ENCODE measurements at regions not wholly inside any gene's neighbourhood (a gene's known extent, or its start where the extent isn't known, plus 50 kb on each side); places are given as distances from the start of the nearest gene placed in this dataset.

- H3K27ac ChIP-seq = no peak overlapping the region
- no peak overlapping the region for H3K4me3 ChIP-seq
- 79% methylated on average over 5 of the region's 5 CpGs for WGBS (ENCODE audit: insufficient coverage, low coverage, low lambda C conversion rate, missing lambda C conversion rate)
- no peaks in the 10 kb centered on the region for H3K4me1 ChIP-seq
- H3K9me3 ChIP-seq = no peaks in the 10 kb centered on the region
- TF ChIP-seq CTCF (IDR thresholded peaks at IDR 0.05) (no peak), POLR2A (IDR thresholded peaks at IDR 0.05) (no peak)
- DNase-seq = no peak
- intact Hi-C loops (cut with DNase I) = no loop called here
- no peaks in the 10 kb centered on the region for H3K27me3 ChIP-seq
- no peaks in the 10 kb centered on the region for H3K36me3 ChIP-seq
- no peak for ATAC-seq
Observed at GRCh38 chr11:27247660-27248059, 115.4 kb downstream of the CCDC34 start.

- Histone ChIP-seq H3K4me3 (no peak overlapping the region), H3K27ac (no peak overlapping the region), H3K4me1 (no peaks in the 10 kb centered on the region), H3K9me3 (no peaks in the 10 kb centered on the region), H3K27me3 (no peaks in the 10 kb centered on the region), H3K36me3 (no peaks in the 10 kb centered on the region)
- no peak for ATAC-seq
- 58% methylated on average over 3 of the region's 3 CpGs for WGBS (ENCODE audit: insufficient coverage, low coverage, low lambda C conversion rate, missing lambda C conversion rate)
- TF ChIP-seq POLR2A (IDR thresholded peaks at IDR 0.05) = no peak
- no peak for DNase-seq
- intact Hi-C loops (cut with DNase I) = no loop called here
Observed at GRCh38 chr11:27246925-27247324, 116.1 kb downstream of the CCDC34 start.

DNA sequence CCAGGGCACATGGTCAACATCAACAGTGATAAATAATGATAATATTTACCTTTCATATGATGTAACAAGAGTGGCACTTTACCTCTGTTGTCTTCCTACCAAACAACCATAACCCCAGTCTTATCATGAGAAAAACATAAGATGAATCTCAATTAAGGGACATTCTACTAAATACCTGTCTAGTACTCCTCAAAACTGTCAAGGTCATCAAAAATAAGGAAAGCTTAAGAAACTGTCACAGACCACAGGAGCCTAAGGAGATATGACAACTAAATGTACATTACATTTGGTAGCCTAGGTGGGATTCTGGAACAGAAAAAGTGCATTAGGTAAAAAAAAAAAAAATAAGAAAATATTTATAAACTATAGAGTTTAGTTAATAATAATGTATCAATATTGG lies 118.1 kb downstream of the CCDC34 start:
- no peak for DNase-seq
- TF ChIP-seq POLR2A (IDR thresholded peaks at IDR 0.05) (no peak), CTCF (IDR thresholded peaks at IDR 0.05) (no peak)
- Histone ChIP-seq H3K27ac (no peak overlapping the region), H3K4me3 (no peak overlapping the region), H3K9me3 (no peaks in the 10 kb centered on the region), H3K36me3 (no peaks in the 10 kb centered on the region), H3K27me3 (no peaks in the 10 kb centered on the region), H3K4me1 (no peaks in the 10 kb centered on the region)
- ATAC-seq = no peak
- intact Hi-C loops (cut with DNase I) = no loop called here

DNA sequence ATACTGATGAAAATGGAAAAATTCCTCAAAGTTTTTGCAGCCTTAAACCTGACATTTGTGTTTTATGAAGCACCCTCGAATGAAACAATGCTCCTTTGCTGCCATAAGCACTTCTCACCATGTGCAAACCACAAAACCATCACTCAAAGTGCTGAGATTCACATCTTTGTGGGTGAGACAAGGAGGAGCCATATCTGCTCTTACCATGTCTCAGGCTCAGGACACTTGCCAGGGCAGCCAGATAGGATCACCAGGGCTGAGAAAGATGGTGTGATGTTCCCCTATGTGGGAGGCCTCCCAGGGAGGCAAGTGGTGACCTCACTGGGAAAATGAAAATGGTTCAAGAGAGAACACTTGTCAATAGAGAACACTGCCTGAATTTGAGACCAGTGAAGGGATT lies 120.4 kb downstream of the CCDC34 start:
- H3K9me3 ChIP-seq = no peaks in the 10 kb centered on the region
- H3K27me3 ChIP-seq = no peaks in the 10 kb centered on the region
- H3K4me3 ChIP-seq = no peak overlapping the region
- WGBS (ENCODE audit: insufficient coverage, low coverage, low lambda C conversion rate, missing lambda C conversion rate) = 22% methylated on average over 1 of the region's 1 CpG
- H3K4me1 ChIP-seq = no peaks in the 10 kb centered on the region
- TF ChIP-seq POLR2A (IDR thresholded peaks at IDR 0.05) (no peak), CTCF (IDR thresholded peaks at IDR 0.05) (no peak)
- DNase-seq (no peak), ATAC-seq (no peak)
- intact Hi-C loops (cut with DNase I) = no loop called here
- H3K36me3 ChIP-seq = no peaks in the 10 kb centered on the region
- no peak overlapping the region for H3K27ac ChIP-seq

GRCh38 chr11:27241311-27242122 lies 121.5 kb downstream of the CCDC34 start:
- intact Hi-C loops (cut with DNase I) = no loop called here
- Histone ChIP-seq H3K36me3 (no peaks in the 10 kb centered on the region), H3K9me3 (no peaks in the 10 kb centered on the region), H3K4me1 (no peaks in the 10 kb centered on the region), H3K27ac (no peak overlapping the region), H3K4me3 (no peak overlapping the region), H3K27me3 (no peaks in the 10 kb centered on the region)
- DNase-seq = no peak
- no peak for ATAC-seq
- no peak for TF ChIP-seq CTCF (IDR thresholded peaks at IDR 0.05)
- no peak for TF ChIP-seq POLR2A (IDR thresholded peaks at IDR 0.05)
- WGBS (ENCODE audit: insufficient coverage, low coverage, low lambda C conversion rate, missing lambda C conversion rate) = 25% methylated on average over 2 of the region's 2 CpGs
